DND-41 (cell line): ENCODE measurements at regions not wholly inside any gene's neighbourhood (a gene's known extent, or its start where the extent isn't known, plus 50 kb on each side); places are given as distances from the start of the nearest gene placed in this dataset.

Source experiments
- ATAC-seq: fragments of 200-7000 bp; cut with Tn5 transposase; 3 replicates; pipeline ENCODE4 v1.9.1; 2021; ENCODE audit warnings: low read depth; ENCODE audit not compliant: insufficient read depth
- DNase-seq: peaks from one replicate; pipeline ENCODE4 v3.0.0-alpha.2; 2020
- H2AFZ ChIP-seq: 2 replicates; pipeline ENCODE4 v1.6.0; 2012; ENCODE audit warnings: low read depth, low read length
- H3K27ac ChIP-seq: 2 replicates; pipeline ENCODE4 v1.5.1; 2012; ENCODE audit warnings: low read length, inconsistent platforms
- H3K27me3 ChIP-seq: fragments of 200-600 bp; sonication (generic); 2 replicates; pipeline ENCODE4 v1.6.0; 2012; ENCODE audit warnings: low read length, mild to moderate bottlenecking, inconsistent platforms; ENCODE audit not compliant: insufficient read depth, poor library complexity
- H3K36me3 ChIP-seq: 2 replicates; pipeline ENCODE4 v1.5.1; 2012; ENCODE audit warnings: low read length, inconsistent platforms; ENCODE audit not compliant: insufficient read depth
- H3K4me1 ChIP-seq: 2 replicates; pipeline ENCODE4 v1.5.1; 2012; ENCODE audit warnings: mild to moderate bottlenecking, low read length; ENCODE audit not compliant: insufficient read depth
- H3K4me2 ChIP-seq: 2 replicates; pipeline ENCODE4 v1.6.0; 2012; ENCODE audit warnings: mild to moderate bottlenecking, moderate library complexity, low read length, inconsistent platforms; ENCODE audit not compliant: insufficient read depth
- H3K4me3 ChIP-seq, 2 experiments: fragments of 200-600 bp in 1 of 2; shearing (Covaris generic) in 1 of 2; 2 replicates each; pipeline ENCODE4 v1.5.1; 2012 to 2016; ENCODE audit warnings: inconsistent platforms in 2 of 2, low read length in 2 of 2, mild to moderate bottlenecking in 2 of 2, low read depth in 1 of 2, moderate library complexity in 1 of 2
- H3K79me2 ChIP-seq: 2 replicates; pipeline ENCODE4 v1.6.0; 2012; ENCODE audit warnings: low read length, inconsistent platforms; ENCODE audit not compliant: insufficient read depth
- H3K9ac ChIP-seq: 2 replicates; pipeline ENCODE4 v1.6.0; 2012; ENCODE audit warnings: low read depth, mild to moderate bottlenecking, inconsistent platforms, low read length, moderate library complexity
- H3K9me3 ChIP-seq: 2 replicates; pipeline ENCODE4 v1.5.1; 2012; ENCODE audit warnings: low read length, moderate library complexity, mild to moderate bottlenecking, inconsistent platforms; ENCODE audit not compliant: insufficient read depth, severe bottlenecking
- H4K20me1 ChIP-seq: 2 replicates; pipeline ENCODE4 v1.6.0; 2012; ENCODE audit warnings: low read length; ENCODE audit not compliant: insufficient read depth
- EZH2 ChIP-seq: IDR thresholded peaks from 3 replicates; pipeline ENCODE4 v1.6.1; 2012; ENCODE audit warnings: borderline replicate concordance, low read depth, mild to moderate bottlenecking, moderate library complexity, low read length, inconsistent platforms; ENCODE audit not compliant: severe bottlenecking
- TF ChIP-seq, protein P1 (sequence below): IDR thresholded peaks from 2 replicates; pipeline ENCODE4 v1.5.1; 2012; ENCODE audit warnings: borderline replicate concordance, low read length, moderate library complexity, mild to moderate bottlenecking; ENCODE audit not compliant: poor library complexity, severe bottlenecking; ENCODE audit errors: extremely low read depth

DNA sequence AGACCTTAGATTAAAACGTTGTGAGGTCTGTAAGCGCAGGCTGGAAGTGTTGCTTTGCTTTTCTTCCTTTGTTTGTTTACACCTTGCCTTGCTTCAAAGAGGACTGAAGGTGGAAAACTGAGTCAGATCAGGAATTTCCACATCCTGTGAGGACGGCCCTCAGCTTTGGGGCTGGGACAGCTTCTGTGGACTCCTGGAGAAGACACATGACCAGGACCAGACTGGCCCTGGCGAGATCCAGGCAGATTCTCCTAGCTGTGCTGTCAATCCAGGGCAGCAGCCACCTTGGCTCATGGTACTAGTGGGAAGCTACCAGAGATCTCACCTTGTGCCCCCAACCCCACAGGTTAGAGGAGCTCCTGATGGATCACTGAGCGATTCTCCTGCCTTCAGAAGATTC lies 1461.9 kb downstream of the TBC1D22A start:
- H3K27me3 ChIP-seq = no peaks in the 10 kb centered on the region
- H3K4me2 ChIP-seq = no peak overlapping the region
- H2AFZ ChIP-seq = no peak overlapping the region
- TF ChIP-seq, protein P1, sequence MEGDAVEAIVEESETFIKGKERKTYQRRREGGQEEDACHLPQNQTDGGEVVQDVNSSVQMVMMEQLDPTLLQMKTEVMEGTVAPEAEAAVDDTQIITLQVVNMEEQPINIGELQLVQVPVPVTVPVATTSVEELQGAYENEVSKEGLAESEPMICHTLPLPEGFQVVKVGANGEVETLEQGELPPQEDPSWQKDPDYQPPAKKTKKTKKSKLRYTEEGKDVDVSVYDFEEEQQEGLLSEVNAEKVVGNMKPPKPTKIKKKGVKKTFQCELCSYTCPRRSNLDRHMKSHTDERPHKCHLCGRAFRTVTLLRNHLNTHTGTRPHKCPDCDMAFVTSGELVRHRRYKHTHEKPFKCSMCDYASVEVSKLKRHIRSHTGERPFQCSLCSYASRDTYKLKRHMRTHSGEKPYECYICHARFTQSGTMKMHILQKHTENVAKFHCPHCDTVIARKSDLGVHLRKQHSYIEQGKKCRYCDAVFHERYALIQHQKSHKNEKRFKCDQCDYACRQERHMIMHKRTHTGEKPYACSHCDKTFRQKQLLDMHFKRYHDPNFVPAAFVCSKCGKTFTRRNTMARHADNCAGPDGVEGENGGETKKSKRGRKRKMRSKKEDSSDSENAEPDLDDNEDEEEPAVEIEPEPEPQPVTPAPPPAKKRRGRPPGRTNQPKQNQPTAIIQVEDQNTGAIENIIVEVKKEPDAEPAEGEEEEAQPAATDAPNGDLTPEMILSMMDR = no peak
- TF ChIP-seq EZH2 = no peak
- no peaks in the 10 kb centered on the region for H3K4me1 ChIP-seq
- H3K4me3 ChIP-seq = no peak overlapping the region
- ATAC-seq (no peak), DNase-seq (no peak)
- H3K9ac ChIP-seq = no peak overlapping the region
- no peak overlapping the region for H3K27ac ChIP-seq
- no peaks in the 10 kb centered on the region for H3K36me3 ChIP-seq
- no peaks in the 10 kb centered on the region for H4K20me1 ChIP-seq
- no peaks in the 10 kb centered on the region for H3K79me2 ChIP-seq
- no peaks in the 10 kb centered on the region for H3K9me3 ChIP-seq

DNA sequence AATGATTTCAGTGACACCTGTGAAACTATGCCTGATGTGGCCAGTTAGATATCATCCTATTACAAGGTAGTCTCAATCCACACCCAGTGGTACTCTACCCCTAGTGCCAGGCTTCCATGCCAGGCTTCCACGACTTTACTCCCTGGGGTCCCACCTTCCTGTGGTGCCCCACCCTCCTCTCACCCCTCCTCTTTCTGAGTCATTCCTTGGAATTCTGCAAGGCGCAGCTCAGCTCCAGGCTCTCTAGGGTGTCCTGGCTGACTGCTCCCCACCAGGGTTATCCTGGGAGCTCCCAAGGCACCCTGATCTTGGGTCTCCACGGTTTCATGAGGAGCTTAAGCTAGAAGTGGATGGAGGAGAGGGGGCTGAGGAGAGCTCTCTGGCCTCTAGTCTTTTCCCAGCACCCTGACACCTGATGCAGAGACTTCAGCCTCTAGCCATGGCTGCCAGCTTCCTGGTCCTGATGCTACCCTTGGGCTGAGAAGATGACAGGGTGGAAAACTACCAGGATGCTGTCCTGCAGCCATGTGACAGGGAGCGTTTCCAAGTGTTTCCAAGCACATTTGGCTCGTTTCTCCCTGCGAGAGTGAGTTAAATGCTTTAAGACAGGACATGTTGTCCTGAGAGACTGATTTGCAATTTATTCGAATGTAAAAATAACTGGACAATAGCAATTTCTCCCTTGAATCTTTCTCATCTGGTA lies 1461.2 kb downstream of the TBC1D22A start:
- DNase-seq (no peak), ATAC-seq (no peak)
- Histone ChIP-seq H3K27ac (no peak overlapping the region), H2AFZ (no peak overlapping the region), H3K4me2 (no peak overlapping the region), H3K27me3 (no peaks in the 10 kb centered on the region), H3K79me2 (no peaks in the 10 kb centered on the region), H4K20me1 (no peaks in the 10 kb centered on the region), H3K4me1 (no peaks in the 10 kb centered on the region), H3K9ac (no peak overlapping the region), H3K4me3 (no peak overlapping the region), H3K36me3 (no peaks in the 10 kb centered on the region), H3K9me3 (no peaks in the 10 kb centered on the region)
- TF ChIP-seq EZH2 = no peak
- TF ChIP-seq, protein P1 = no peak

DNA sequence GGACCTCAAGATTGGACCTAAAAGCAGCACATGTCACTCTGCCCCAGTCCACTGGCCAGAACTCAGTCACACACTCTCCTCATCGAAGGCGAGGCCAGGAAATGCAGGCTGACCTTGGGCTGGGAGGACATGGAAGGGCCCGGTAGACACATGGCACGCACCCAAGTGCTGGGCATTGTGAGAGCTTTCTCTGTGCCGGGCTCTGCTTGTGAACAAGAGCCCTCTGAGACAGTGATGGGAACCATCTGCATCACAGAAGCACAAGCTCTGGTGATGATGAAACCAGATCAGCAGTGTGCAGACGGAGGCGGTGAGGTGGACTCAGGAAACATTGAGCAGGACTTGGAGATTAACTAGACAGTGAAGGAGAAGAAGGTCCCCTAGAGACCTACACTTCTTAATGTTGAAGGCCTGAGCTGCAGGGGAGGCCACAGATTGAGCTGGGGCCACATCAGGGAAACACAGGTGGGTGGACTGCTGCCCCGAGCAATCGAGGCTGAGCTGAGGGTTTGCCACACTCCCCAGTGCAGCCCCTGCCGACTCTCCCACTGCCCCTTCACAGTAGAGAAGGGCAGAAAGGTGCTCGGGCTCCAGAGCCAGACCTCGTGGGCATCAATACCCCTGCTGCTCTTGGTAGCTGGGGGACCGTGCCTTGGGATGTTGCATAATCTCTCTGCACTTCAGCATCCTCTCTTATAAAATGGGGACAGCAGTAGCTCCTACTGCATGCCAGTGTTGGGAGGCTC lies 1460.5 kb downstream of the TBC1D22A start:
- Histone ChIP-seq H3K9ac (no peak overlapping the region), H3K79me2 (no peaks in the 10 kb centered on the region), H4K20me1 (no peaks in the 10 kb centered on the region), H3K9me3 (no peaks in the 10 kb centered on the region), H3K36me3 (no peaks in the 10 kb centered on the region), H3K27me3 (no peaks in the 10 kb centered on the region), H2AFZ (no peak overlapping the region), H3K27ac (no peak overlapping the region), H3K4me1 (no peaks in the 10 kb centered on the region), H3K4me3 (no peak overlapping the region), H3K4me2 (no peak overlapping the region)
- TF ChIP-seq, protein P1 = no peak
- TF ChIP-seq EZH2 = no peak
- no peak for DNase-seq
- no peak for ATAC-seq
